Left renal cortex interstitium (tissue), 4 donors: ENCODE measurements at regions not wholly inside any gene's neighbourhood (a gene's known extent, or its start where the extent isn't known, plus 50 kb on each side); places are given as distances from the start of the nearest gene placed in this dataset.
"Not testable (repeated sequence)": the region's sequence is repeated elsewhere in the genome, so short reads cannot be mapped to it uniquely, and the experiment has no call there.

Experiments used
- DNase-seq, 4 donors: peaks; one replicate each; pipeline ENCODE4 v3.0.0-alpha.2; 2013; ENCODE audit warnings: low read depth in 4 of 4, low spot score in 2 of 4, missing footprints in 1 of 4

DNA sequence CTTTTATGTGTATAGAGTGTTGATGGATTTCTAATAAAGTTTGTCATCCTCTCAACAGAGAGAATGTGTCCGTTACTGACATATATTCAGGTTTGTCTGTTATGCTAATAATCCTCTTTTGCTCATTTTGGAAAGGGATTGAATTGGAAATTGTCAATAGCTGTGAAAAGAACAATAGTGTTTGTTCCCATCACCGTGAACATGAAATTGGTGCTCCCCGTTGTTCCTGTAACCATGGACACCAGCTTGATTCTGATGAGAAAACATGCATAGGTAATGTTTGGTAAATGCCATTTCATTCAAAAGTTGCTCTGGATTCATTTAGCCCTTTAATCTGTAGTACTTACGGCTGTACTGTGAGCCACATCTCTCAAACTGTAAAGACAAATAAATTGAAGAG, 707.0 kb upstream of the GOLIM4 start:
- DNase-seq = no peak

DNA sequence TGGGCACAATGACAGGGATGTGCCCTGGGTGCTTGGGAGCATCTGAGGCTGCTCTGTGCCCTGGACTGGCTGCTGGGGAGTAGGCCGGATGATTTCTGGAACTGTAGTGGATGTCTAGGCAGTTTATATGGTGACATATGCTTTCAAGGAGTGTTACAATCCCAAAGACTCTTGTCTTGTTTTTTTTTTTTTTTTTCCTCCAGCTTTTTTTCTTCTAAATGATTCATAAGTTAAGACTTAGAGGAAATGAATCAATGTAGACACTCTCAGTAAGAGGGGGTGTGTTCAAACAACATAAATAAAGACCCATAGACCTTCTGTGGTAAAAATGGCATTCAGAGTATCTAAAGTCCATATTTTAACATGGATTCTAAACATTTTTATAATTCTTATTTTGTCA, 706.1 kb upstream of the GOLIM4 start:
- DNase-seq = no peak

DNA sequence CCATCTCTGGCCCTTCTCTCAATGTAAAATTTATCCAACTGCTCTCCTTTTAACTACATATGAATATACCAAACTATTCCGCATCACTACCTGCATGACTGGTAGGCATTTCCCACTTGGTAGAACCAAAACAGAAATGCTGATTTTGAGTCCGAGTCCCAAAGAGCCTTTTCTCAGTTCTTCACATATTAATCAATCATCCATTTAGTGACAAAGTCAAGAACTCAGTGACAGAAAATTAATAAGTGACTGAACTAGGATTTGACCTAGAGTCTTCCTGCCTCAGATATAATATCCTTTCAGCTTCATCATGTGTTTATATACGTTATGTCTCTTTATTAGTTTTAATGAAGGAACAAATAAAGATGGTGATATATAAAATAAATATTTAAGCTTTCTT, 700.6 kb upstream of the GOLIM4 start:
- DNase-seq = no peak

DNA sequence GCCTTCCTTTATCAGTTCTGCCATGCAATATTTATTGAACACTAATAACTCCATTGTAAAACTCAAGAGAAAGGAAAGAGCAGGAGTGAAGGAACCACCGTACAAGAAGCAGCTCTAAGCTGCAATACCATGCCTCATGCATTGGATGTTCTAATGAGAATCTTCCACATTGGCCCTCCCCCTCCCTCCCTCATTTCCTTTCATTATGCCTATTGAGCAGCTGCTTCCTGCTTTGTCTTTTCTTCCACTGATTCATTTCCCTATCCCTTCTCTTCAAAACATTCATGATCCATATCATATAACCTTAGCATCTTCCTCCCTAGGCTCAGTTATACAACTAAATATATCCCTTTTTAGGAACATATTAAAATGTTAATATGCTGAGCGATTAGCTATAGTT, 698.7 kb upstream of the GOLIM4 start:
- no peak for DNase-seq

DNA sequence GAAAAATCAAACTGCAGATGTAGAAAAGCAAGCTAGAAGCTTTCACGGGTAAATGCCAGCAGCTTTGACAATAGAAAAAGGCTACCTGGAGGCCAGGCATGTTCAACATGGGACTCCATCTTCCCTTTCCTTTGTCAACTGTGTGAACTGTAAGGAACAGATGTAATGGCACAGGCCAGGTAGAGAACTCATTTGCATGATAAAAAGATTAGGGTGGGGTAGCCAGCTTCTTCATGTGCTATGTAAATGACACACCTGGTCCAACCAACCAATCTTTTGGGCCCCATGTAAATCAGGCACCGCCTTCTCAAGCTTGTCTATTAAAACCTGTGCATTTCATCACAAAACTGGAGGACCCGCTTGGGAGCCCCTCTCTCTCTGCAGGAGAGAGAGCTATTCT, 686.5 kb upstream of the GOLIM4 start:
- DNase-seq = no peak

DNA sequence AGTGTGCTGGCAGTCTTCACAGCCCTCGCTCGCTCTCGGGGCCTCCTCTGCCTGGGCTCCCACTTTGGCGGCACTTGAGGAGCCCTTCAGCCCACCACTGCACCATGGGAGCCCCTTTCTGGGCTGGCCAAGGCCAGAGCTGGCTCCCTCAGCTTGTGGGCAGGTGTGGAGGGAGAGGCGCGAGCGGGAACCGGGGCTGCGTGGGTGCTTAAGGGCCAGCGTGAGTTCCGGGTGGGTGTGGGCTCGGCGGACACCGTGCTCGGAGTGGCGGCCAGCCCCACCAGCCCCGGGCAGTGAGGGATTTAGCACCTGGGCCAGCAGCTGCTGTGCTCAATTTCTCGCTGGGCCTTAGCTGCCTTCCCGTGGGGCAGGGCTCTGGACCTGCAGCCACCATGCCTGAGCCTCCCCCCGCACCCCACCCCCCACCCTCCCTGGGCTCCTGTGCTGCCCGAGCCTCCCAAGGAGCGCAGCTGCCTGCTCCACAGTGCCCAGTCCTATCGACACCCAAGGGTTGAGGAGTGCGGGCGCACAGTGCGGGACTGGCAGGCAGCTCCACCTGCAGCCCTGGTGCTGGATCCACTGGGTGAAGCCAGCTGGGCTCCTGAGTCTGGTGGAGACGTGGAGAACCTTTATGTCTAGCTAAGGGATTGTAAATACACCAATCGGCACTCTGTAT, 684.4 kb upstream of the GOLIM4 start:
- not testable (repeated sequence) for DNase-seq

DNA sequence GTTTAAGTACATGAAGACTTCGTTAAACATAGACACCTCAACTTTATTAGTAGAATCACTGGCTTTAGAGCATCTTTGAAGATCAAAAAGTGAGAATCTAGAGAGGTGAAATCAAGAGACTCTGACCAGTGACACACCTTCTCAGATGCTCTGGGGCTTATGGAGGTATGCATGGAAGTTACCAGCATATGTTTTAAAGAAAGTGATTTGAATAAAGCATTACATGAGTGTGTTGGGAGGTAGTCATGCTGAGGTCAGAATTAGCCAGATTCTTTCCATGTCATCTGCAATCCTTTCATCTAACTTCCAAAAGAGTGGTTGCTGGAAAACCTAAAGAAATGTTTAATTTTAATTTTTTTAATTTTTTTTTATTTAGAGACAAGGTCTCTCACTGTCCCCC, 658.0 kb upstream of the GOLIM4 start:
- no peak for DNase-seq

DNA sequence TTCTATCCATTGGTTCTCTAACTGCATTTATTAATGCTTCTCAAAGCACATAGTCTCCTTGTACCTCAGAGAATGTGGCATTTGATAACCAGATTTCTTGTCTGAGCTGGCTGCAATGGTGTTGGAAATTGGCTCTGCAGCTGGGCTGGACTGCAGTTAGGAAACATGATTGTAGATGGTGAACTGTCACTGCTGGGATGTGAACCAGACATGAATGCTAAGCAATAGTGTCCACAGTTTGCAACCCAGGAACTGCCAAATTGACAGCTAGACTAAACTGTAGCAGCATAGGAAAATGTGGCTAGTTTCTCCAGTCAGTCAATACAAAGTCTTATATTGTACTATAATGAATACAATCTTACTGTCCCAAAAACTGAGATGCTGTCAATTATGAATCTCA, 656.6 kb upstream of the GOLIM4 start:
- DNase-seq = no peak

DNA sequence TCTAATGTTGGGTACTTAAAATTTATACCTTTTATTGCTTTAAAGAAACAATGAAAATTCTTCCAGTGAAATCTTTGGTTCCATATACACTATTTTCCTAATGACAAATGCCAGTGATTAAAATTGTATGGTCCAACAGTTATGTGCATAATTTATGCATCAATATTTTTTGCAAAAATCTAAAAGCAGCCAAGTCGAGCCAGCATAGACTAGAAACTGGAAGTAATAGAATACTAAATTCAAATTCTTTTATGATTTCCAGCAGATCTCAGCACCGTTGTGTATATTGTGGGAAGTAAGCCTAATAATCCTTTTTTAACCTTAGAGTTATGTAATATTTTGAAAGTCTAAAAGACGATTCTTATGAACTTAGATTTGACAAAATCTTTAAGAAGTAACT, 652.0 kb upstream of the GOLIM4 start:
- DNase-seq = no peak

DNA sequence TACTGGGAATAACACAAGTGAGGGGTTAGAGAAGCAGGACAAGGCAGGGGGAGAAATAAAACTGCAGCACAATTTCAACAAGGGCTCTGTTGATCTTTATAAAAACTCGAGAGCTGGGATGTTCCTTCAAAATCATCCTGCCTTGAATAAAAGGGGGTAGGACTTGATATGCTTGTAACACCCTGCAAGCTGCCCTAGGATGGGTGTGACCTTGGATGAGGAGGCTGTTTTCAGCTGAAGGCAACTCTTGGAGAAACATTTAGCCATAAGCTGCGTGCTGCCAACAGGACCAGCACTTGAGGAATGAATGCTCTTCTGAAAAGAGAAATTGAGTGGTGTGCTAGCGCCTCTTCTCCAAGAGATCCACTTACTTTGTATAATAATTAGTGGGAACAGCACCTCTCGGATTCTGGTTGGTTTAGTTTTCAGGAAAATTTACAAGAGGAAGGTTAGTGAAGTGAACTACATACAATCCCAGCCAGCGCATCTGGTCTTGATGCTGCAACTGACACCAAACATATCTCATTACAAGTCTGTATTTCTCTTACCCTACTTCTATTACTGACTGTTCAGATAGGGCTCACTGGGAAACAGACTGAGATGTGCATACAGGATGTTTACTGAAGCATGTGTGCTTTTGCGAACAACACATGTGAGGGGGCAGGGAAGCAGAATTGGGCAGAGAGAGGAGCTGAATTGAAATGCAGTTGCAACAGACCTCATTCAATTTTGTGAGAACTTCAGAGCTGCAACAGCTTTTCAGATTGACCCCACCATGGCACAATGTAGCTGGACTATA, 643.0 kb upstream of the GOLIM4 start:
- DNase-seq = peak in 2 of 4 donors; percentile 2 to 3

DNA sequence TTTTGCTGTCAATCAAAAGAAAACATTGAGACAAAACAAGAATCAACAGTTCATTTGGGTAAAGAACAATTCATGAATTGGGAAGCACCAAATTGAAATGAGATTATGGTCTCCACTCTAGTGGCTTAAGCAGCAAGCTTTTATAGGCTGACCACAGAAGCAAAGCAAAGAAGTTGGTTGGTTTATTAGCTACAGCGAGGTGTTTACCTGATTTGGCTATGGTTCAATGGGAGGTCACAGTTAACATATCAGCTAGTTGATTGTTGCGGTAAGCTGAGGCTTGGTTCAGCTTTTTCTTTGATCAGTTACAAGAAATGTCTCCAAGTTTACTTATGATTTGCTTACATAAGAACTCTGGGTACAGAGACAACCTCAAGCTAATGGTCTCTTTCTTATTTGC, 640.5 kb upstream of the GOLIM4 start:
- DNase-seq = no peak

DNA sequence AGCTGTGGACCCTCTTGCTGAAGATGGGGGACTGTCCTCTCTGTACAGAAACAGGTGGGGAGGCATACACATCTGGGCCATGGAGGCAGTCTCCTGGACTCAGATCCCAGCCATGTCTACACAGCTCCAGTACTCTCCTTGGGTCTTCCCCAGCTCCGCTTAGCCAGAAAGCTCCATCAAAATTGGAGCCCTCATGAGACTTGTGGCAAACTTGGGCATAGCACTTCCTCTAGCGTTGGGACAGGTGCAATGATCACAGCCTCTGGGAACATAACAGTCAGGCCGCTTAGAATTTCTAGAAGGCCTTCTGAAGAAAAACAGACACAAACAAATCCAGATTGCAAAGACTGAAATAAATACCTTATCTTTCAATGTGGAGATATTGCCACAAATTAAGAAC, 634.3 kb upstream of the GOLIM4 start:
- DNase-seq = no peak

DNA sequence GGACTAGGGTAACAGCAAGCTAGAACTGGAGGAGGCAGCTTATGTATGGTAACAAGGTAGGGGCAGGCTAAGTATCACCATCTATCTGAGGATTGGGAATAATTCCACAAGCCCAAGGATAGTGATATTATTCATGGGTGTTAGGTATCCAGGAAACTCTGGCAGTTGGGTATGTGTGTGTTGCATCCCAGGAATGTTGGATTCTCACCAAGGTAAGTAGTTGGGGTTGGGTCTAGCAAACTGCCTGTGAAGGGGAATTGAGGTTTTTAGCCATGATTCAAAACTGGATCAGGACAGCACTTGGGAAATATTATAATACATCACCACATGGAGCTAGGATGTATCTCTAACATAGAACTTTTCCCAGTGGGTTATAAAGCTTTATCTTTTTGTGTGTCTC, 626.4 kb upstream of the GOLIM4 start:
- no peak for DNase-seq

DNA sequence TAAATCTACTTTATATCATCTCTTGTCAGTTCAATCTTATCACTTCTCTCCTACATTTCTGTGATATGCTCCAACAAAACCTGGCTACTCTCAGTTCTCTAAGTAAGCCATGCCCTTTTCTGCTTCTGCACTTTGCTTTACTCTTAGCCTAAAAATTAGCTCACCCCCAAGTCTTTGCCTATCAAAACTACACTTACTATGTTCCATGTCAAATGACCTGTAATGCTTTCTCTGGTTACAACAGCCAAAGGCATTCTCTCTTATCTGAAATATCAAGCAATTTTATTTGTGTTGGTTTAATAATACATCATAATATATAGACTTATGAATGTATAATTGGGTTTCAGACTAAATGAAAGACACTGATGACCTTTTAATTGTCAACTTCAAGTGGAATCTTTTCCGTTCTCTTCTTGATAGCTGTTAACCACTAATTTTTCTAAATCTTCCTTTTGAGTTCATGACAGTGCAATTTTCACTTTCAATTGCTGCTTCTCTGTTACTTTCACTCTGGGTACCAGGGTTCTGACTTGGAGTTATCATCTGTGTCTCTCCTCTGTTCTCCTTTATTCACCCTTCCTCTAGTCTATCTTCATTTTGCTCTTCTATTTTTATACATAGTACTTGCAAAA, 619.0 kb upstream of the GOLIM4 start:
- DNase-seq = no peak

DNA sequence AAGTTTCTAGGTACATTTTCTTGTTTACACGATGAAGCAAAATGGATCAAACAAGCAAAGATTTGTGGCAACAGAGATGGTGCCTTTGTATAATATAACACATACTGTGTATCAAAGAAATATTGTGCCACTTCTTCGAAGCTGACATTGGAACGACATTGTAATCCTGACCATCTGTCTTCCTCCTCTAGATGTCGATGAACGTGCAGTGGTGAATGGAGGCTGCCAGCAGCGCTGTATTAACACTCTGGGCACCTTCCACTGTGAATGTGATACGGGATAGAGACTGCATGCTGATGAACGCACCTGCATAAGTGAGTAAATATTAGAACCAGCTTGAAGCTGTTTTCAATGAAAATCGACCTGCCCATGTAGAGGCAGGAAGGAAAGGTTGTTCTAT, 613.3 kb upstream of the GOLIM4 start:
- DNase-seq = no peak

DNA sequence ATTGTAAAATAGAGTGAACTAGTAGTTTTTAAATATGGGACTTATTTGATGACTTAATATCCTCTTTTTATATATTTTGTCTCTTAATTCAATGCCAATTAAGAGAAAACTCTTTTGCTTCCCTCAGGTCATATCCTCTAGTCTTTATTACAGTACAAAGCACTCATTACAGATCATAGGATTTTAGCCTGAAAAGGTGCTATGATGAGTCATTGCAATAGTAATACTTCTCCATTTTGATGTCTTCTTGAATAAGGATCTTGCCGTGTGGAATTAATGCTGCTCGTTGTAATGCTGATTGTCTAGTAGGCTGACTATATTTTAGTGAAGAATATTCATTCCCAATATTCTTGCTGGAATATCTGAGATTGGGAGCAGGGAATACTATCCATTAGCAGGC, 612.2 kb upstream of the GOLIM4 start:
- no peak for DNase-seq

DNA sequence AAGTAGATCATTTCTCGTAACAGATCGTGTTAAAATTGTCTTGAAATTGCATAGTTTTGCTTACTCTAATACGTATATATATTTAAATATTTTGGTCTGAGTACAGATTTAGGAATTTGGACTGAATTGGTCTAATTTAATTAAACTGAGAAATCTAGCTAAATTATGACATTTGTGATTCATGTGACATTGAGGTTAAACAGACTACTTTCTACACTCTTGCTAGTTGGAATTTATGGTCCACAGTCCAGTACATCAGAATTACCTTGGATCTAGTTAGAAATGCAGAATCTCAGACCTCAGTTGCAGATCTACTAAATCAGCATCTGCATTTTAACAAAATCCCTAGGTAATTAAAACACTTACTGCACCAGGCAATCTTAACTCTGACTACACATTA, 609.7 kb upstream of the GOLIM4 start:
- no peak for DNase-seq

DNA sequence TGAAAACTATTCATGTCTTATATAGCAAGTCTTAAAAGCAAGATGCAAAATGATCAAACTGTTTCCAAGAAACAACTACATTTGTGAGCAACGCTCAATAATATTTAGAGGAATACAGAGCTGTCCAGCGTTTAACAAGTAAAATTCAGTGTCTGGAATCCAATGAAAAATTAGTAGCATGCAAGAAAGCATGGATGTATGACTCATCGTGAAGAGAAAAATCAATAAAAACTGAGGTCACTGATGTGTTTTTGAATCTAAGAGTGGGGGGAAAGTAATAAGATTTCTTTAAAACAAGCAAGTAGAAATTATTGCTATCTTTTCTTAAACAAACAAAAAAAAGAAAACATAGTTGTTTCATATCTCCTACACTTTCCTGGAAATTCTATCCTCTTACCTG, 600.3 kb upstream of the GOLIM4 start:
- no peak for DNase-seq

DNA sequence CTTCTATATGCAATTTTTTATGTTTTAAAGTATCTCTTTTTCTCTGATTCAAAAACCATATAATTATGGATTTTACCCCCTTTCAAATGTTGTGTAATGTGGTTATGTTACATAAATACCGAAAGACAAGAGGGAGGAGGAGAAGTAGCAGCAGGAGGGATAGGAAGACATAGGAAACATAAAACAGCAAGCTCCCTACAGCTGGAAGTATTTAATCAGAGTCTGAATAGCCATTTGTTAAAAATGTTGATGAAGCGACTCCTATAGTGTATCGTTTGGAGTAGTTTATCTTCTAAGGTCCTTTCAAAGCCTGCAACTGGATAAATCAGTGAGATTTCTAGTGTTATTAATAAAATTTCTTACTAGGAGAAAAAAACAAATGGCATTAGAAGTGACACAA, 598.1 kb upstream of the GOLIM4 start:
- no peak for DNase-seq

DNA sequence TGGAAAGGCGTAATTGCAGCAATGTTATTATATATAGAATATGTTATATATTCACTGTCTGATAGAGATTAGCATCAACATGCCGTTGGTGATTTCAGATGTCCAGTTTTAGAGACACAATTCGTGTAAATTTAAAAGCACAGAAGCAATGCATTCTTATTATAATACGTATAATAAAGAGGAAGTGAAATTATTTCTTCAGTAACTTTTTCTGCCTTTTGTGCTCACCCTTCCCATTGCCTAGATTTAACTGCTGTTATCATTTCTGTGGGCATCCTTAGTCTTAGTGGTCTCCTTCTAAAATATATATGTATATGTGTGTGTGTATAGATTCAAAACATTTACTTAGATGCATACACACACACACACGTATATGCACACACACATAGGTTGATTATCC, 592.5 kb upstream of the GOLIM4 start:
- DNase-seq = no peak

DNA sequence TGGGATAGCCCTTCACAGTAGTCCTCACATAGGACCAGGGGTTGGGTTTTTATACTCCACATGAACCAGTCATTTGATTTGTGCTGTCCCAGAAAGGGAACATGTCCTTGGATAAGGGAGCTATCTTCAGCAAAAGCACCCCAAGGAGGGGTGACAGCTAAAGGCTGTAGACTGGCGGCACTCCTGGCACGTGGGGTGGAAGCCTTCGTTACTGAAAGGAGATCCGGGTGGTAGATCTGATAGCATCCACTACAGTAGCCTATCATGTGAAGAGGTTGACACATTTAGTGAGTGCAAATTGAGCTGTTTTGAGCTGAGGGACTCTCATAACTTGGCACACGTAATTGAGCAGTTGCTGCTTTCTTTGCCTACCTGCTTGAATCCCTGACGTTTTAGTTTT, 588.8 kb upstream of the GOLIM4 start:
- no peak for DNase-seq

DNA sequence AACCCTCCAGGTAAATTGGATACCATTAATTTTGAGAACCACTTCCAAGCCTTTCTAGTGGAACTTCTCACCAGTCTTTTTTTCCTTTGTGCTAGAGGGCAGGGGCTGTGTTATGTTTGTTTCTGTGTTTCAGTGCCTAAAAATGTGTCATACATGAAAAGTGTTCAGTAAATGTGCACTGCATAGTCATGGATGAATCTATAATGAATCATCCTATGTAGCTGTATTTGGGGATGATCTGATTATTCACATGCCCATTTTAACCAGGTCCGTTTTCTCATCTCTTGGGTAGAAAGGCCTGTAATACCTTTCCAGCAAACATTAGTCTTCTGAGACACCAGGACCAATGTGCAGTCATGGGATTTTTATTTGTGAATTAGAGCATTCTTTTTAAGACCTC, 583.0 kb upstream of the GOLIM4 start:
- no peak for DNase-seq
